HG03460 (cell line): ENCODE measurements at regions not wholly inside any gene's neighbourhood (a gene's known extent, or its start where the extent isn't known, plus 50 kb on each side); places are given as distances from the start of the nearest gene placed in this dataset.
"Not testable (repeated sequence)": the region's sequence is repeated elsewhere in the genome, so short reads cannot be mapped to it uniquely, and the experiment has no call there.

Experiments
- ATAC-seq: cut with Tn5 transposase; IDR thresholded peaks from one replicate; pipeline ENCODE4 v1.9.1; 2021; ENCODE audit not compliant: unreplicated experiment

DNA sequence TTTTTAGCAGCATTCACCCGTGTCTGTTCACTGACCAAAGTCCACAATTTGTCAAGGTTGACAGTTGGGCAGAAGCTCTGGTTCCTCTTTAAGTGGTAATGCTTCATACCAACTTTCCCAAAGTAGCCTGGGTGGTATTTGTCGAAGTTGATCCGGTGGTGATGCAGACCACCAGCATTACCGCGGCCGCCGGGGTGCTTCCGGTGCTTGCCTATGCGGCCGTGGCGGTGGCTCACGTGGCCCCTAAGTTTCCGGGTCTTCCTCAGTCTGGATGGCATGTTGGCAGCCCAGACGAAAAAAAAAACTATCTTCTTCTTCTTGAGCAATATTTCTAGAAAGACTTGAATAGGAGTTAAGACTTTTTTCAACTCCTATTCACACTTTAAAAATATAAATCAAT lies 151.4 kb upstream of the RGS17 start:
- not testable (repeated sequence) for ATAC-seq

DNA sequence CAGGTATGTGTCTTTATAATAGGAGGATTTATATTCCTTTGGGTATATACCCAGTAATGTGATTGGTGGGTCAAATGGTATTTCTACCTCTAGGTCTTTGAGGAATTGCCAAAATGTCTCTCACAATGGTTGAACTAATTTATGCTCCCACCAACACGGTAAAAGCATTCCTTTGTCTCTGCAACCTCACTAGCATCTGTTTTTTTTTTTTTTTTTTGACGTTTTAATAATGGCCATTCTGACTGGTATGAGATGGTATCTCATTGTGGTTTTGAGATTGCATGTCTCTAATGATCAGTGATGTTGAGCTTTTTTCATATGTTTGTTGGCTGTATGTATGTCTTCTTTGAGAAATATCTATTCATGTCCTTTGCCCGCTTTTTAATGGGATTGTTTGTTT lies 144.9 kb upstream of the RGS17 start:
- ATAC-seq, result no peak

DNA sequence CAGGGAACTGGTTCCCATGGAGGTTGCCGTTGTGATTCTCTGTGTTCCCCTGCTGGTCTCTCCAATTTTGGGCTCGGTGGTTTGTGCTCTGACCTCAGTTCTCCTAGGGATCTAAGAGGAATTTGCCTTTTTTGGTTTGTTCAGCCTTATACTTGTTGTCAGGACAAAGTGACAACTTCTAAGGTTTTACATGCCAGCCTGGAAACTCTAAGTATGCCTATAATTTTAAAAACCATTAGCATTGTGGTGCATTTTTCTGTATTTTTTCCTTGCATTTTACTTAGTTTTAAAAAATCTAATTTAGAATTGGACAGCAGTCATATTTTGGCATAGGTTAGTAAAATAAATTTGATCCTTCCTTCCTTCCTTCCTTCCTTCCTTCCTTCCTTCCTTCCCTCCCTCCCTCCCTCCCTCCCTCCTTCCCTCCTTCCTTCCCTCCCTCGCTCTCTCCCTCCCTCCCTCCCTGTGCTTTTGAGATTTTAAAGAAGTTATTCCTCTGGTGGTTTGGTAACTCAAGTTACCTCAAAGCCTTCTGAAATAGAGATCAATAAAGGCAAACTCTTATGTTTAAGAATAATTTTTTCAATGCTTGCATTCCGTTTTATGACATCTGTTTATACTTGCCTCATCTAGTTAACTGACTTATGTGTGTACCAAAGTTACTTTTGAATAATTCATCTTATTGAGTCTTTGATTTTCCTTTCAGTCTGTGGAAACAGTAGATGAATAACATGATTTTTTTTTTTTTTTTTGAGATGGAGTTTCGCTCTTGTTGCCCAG lies 141.3 kb upstream of the RGS17 start:
- no peak for ATAC-seq

DNA sequence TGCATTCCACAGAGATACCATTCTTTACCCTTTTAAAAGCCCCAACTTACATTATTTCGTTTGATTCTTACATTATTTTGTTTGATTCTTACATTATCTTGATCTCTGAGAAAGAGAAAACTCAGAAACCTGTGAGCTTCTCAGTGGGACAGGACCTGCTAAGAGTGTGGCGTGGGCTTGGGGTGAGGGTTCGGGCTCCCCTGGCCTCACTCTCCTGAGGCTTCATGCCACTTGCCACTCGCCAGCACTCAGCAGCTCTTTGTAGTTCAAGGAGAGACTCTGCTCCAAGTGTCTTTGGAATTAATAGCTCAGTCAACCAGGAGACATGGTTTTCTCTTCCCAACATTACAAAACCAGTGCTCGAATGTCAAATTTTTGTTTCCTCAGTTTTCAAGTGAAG lies 132.4 kb upstream of the RGS17 start:
- no peak for ATAC-seq

DNA sequence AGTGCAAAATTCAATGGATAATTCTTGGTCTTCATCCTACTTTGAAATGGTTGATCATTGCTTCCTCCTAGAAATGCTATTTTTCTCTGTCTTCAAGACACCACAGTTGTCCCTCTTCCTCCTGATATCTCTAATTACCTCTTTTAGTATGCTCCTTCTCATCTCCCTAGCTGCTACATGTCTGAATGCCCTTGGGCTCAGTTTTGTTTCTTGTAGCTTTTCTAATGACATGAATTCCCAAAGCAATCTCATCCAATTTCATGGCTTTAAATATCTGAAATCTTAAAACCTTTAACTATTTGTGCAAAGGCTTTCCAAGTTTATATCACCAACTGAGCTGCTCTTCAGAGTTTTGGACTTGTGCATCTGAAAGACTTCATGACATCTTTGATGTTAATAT lies 120.2 kb upstream of the RGS17 start:
- ATAC-seq, result no peak

DNA sequence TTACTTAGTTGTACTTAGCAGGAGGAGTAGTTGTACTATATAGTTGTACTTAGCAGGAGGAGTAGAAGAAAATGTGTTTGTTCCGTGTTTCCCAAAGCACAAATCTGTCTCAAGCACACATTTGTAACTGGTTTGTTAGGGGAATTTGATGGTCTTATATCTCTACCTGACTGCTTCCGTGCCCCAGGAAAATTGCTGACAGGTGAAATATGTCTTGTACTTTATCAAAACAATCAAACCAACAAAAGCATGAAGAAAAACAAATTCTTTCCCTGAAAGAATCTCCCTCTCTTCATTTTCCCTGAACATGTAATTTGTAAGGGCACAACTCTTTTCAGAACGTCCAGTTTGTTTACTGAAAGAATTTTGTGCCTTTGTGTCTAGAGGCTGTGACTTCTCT lies 106.6 kb upstream of the RGS17 start:
- no peak for ATAC-seq

DNA sequence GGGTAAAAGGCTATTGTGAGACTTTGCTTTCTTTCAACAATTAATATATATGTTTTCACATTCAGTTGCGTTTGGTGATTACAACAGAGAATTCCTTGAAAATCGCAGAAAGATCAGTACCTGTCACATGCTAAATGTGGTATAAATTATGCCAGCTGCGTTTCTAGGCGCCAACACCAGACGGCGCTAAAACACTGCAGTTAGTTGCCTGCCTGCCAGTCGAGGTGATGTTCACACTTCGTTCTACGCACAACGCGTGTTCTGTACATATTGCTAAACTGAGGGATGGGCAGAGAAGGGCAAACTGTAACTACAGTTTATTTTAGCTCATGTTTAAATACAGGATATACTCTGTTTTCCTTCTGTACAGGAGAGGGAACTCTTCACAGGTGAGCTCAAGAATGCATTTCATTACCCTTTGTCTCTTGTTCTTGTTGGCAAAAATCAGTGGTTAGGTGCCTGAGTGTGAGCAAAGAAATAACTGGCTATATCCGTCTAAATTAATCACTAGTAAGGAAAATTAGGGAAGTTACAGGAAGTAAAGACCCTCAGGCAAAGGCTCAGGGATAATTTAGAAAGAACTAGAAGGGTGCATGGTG lies 100.1 kb upstream of the RGS17 start:
- no peak for ATAC-seq

DNA sequence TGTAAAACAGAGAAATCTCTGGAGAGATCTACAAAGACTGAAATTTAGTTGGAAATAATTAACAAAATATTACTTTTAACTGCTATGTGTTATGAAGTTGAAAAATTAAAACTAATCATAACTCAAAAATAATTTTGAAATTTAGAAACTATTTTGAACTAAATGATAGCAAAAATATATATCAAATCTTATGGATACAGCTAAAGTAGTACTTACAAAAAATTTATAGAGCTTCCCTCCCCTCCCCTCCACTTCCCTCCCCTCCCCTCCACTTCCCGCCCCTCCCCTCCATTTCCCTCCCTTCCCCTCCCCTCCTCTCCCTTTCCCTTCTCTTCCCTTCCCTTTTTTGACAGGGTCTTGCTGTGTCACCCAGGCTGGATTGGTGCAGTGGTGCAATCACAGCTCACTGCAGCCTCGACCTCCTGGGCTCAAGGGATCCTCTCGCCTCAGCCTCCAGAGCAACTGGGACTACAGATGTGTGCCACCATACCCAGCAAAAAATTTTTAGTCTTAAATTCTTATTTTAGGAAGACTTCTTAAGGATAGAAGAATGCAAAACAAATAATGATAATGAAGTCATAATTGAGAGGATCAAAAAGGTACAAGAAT lies 87.2 kb upstream of the RGS17 start:
- ATAC-seq, result no peak

DNA sequence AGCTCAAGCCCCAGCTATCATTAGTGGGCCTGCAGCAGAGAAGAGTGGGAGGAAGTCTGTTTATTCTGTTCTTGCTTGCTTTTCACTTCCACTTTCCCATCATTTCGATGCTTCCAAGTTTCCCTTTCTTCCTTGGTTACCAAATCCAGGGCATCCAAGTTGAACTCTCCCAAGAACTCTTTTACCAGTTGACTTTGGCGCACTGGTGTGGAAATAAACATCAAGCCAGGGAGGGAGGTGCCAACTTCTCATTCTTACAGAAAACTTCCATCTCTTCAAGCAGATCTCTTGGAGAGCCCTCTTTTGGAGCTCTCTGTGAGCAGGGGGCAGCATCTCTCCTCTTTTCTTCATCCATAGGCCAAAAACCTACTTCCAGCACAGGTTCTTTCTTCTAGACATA lies 85.7 kb upstream of the RGS17 start:
- no peak for ATAC-seq

DNA sequence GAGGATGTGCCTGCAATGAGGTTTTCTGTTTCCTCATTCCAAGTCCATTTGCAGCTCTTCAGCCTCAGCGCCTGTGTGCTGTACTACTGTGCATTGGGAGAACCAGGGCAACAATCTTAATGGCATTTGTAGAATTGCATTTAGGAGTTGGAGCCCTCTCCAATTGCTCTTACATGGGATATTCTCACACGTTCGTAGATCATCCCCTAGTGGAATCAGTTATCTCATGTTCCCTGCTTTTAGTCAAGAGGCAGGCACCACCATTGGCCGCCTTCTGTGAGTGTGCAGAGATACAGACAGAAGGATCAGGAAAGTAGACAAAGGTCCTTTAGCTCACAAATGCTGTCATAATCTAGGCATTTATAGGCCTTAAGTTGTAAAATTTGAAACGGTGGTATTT lies 84.2 kb upstream of the RGS17 start:
- no peak for ATAC-seq

DNA sequence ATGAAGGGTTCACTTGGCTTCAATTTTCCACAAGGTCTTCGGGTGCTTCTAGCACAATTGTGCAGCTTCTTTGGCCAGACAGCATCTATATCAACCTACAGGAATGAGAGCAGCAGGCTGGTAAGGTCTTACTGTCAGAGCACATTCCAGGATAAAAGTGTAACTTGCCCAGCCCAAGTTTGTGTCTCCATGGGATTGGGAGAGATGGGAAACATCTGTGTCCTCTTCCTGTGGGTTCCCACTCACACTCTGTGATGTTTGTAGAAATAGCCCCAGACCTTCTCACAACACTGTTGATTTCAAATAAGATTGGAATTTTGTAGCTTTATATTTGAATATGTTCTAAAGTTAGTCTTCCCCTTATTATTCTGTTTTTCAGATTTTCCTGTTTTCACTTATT lies 83.4 kb upstream of the RGS17 start:
- ATAC-seq, result no peak

DNA sequence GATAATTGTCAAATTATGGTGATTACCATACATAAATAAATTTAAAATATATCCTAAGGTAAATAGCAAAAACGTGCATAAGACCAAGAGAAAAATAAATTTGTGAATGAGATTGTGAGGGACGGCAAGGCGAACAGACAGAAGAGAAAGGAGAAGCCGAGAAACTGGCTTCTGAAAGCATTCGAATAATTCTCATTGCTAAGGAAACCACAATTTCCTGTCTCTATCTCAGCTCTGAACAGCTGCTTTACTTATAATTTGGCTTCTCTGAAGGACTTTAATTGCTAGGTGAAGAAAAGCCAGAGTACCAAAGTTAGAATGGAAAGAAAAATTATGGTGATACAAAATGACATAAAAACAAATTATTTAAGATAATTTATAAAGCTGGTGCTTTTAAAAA lies 79.0 kb upstream of the RGS17 start:
- ATAC-seq, result peak; percentile 88

DNA sequence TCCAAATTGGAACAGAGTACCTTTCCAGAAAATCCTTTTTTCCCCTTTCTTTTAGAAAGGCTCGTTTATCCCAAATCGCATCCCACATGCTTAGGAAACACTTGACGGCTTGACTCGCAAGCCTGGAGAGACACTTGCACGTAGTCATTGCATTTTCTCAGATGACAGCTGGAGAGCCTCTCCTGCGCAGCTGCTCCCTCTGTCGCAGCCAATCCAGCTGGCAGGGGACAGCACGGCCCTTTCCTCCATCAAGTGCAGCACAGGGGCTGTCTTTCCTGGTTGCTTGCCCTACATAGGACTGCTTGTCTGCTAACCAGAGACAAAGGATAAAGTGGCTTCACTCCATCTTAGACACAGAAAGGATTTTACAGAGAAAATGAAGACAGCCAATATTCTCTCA lies 77.6 kb upstream of the RGS17 start:
- no peak for ATAC-seq

DNA sequence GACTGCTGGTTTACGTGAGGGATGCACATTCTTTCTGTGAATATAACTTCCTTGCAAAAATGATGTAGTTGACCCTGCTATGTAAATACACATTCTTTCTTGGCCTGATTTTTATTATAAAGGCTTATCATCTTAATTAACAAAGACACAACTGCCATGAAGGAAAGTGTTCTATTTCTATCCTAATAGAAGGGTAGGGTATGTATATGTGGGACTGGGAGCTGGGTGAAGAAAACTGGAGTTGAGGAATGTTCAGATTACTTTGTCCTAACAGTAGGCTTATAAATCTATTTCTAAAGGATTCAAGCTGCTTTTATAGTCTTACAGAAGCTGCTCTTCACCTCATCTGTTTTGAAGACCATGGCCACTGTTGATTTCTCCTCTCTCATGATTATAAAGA lies 76.5 kb upstream of the RGS17 start:
- ATAC-seq, result no peak

DNA sequence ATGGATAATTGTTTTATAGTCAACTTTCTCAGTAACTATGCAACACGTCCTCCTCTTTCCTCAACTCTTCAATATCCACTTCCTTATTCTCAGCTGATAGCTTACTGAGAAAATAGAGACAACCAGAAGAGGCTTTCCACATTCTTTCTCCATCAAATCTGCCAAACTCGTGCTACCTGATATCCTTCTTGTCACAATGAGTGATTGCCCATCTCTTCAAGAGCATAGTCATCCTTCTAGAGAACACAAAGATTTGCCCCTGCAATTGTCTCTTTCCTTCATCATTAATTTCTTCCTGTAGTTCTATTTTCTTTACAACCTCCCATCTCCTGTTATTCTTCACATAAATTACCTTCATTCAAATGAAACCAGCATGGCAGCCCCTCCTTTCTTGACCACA lies 75.9 kb upstream of the RGS17 start:
- ATAC-seq, result no peak

DNA sequence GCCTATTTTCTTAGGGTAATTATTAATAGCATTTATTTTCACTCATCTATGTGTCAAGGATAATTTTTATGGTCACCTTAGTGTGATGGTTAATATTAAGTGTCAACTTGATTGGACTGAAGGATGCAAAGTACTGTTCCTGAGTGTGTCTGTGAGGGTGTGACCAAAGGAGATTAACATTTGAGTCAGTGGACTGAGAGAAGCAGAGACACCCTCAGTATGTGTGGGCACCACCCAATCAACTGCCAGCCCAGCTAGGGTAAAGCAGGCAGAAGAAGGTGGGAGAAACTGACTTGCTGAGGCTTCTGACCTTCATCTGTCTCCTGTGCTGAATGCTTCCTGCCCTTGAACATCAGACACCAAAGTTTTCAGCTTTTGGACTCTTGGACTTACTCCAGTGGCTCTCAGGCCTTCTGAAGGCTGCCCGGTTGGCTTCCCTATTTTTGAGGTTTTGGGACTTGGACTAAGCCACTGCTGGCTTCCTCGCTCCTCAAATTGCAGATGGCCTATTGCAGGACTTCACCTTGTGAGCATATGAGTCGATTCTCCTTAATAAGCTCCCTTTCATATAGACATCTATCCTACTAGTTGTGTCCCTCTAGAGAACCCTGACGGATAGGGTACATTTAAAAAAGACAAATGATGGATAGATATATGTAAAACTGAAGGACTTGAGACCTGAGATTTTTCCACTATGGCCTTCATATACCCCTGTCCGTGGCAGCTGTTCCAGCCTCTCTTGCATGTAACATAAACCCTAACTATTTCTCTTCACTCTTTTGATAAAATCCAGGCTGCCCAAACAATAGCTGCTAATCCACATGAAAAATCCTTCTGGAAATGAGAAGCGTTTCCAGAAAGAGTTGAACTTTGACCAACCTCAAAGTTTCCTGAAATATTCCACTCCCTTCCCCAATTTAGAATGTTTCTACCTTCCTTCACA lies 62.1 kb upstream of the RGS17 start:
- ATAC-seq, result no peak

DNA sequence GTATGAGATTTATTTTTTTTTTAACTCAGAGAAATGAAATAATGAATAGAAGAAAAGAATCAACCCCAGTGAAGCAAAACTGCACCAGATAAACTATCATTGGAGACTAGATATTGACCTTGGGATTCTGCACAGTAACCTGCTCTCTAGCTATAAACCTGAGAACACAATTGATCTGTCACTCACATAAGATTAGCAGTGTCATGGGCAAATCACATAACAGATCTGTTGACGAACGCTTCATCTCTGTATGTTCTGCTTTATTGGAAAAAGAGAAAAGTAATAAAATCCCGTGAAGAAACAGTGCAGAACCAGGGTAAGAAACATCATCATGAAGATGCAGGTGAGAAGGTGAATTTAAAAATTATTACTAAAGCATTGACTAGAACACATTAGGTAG lies 52.8 kb upstream of the RGS17 start:
- ATAC-seq, result no peak
